ENCODE measurements at regions not wholly inside any gene's neighbourhood (a gene's known extent, or its start where the extent isn't known, plus 50 kb on each side); places are given as distances from the start of the nearest gene placed in this dataset.

DNA sequence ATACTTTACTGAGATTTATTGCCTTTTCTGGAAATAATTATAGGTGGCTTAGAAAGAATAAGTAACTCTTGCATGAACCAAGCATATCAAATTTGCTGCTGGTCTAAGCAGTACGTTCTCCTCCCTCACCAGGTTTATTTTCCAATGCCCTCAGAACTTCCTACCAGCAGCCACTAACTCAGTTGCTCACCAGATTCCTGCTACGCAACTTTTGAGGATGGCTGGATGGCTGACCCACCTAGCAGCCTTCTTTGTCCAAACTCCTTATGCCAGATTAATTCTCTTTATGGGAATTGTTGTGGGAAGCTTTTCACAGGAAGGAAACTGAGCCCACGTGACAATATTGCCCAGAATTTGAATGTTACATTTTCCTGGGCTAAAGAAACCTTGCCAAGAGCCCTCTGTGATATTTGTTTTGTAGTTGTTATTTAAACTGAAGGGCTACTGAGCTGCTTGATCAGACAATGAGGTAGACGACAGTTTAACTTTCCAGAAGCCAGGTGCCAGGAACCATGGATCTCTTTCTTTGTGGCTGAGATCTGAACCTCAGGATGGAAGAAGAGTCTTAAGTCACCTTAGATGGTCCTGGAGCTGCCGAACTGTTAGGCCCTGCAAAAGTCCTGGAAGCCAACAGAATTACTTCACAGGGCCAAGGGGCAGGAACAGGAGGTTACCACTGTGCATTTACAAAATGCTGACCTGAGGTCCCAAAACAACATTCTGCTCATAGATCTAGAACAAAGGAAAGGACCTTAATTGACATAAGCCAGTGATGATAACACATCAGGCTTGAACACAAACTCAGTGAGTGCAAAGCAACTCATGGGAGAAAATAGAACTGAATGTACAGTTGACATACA, 85.5 kb upstream of the ATP1A1 start:
- TF ChIP-seq, protein P1, sequence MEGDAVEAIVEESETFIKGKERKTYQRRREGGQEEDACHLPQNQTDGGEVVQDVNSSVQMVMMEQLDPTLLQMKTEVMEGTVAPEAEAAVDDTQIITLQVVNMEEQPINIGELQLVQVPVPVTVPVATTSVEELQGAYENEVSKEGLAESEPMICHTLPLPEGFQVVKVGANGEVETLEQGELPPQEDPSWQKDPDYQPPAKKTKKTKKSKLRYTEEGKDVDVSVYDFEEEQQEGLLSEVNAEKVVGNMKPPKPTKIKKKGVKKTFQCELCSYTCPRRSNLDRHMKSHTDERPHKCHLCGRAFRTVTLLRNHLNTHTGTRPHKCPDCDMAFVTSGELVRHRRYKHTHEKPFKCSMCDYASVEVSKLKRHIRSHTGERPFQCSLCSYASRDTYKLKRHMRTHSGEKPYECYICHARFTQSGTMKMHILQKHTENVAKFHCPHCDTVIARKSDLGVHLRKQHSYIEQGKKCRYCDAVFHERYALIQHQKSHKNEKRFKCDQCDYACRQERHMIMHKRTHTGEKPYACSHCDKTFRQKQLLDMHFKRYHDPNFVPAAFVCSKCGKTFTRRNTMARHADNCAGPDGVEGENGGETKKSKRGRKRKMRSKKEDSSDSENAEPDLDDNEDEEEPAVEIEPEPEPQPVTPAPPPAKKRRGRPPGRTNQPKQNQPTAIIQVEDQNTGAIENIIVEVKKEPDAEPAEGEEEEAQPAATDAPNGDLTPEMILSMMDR (conservative IDR thresholded peaks at IDR 0.05; ENCODE audit: low read depth, low read length): no peak
- no peak for TF ChIP-seq EZH2 (IDR thresholded peaks at IDR 0.05; ENCODE audit: borderline replicate concordance, low read depth, low read length, poor library complexity, severe bottlenecking)
